ENCODE measurements at regions not wholly inside any gene's neighbourhood (a gene's known extent, or its start where the extent isn't known, plus 50 kb on each side); places are given as distances from the start of the nearest gene placed in this dataset.

DNA sequence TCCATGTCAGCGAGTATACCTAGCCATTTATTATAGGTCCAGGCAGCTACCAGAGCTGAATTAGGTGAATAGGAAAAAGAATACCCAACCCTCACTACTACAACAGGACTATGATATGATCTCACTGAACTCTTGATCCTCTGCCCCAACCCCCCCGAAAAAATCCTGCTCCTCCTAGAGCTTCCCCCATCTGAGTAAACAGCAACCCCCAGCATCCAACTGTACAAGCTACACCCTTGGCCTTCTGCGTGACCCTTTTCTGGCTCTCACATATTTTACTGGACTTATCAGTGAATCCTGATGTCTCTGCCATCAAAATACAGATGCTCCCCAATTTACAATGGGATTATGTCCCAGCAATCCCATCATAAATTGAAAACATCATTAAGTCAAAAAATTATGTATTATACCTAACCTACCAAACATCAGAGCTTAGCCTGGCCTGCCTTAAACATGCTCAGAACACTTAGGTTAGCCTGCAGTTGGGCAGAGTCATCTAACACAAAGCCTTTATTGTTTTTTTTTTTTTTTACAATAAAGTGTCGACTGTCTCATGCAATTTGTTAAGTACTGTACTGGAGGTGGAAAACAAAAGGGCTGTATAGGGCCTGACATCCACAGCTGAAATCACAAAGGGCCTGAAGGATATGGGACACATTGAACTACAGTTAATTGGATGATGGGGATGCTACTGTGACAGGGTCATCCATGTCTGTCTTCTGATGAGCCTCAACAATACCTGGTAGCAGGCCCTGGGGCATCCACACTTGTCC is 128.9 kb upstream of the ERCC6L2 start:
- TF ChIP-seq ZNF423 (tag by site-specific recombination; IDR thresholded peaks at IDR 0.05) (no peak), HOXC10 (CRISPR knock-in tag; IDR thresholded peaks at IDR 0.05) (no peak), ZNF558 (tag by site-specific recombination; IDR thresholded peaks at IDR 0.05) (no peak), ZNF19 (tag by site-specific recombination; IDR thresholded peaks at IDR 0.05; ENCODE audit: low read depth) (no peak), KLF9 (tag by site-specific recombination; IDR thresholded peaks at IDR 0.05; ENCODE audit: low read depth) (no peak), ZNF555 (tag by site-specific recombination; conservative IDR thresholded peaks at IDR 0.05) (no peak), ZFP37 (tag by site-specific recombination; IDR thresholded peaks at IDR 0.05) (no peak), ZNF701 (tag by site-specific recombination; IDR thresholded peaks at IDR 0.05) (no peak), KLF16 (tag by site-specific recombination; IDR thresholded peaks at IDR 0.05) (no peak), ZNF677 (tag by site-specific recombination; IDR thresholded peaks at IDR 0.05) (no peak), ZNF341 (tag by site-specific recombination; IDR thresholded peaks at IDR 0.05; ENCODE audit: low read depth) (no peak), ZNF521 (tag by site-specific recombination; IDR thresholded peaks at IDR 0.05) (no peak), ZNF391 (tag by site-specific recombination; IDR thresholded peaks at IDR 0.05; ENCODE audit: borderline replicate concordance, low read depth) (no peak)
- TF ChIP-seq, protein P1, sequence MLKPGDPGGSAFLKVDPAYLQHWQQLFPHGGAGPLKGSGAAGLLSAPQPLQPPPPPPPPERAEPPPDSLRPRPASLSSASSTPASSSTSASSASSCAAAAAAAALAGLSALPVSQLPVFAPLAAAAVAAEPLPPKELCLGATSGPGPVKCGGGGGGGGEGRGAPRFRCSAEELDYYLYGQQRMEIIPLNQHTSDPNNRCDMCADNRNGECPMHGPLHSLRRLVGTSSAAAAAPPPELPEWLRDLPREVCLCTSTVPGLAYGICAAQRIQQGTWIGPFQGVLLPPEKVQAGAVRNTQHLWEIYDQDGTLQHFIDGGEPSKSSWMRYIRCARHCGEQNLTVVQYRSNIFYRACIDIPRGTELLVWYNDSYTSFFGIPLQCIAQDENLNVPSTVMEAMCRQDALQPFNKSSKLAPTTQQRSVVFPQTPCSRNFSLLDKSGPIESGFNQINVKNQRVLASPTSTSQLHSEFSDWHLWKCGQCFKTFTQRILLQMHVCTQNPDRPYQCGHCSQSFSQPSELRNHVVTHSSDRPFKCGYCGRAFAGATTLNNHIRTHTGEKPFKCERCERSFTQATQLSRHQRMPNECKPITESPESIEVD (tag by site-specific recombination; IDR thresholded peaks at IDR 0.05): no peak
- TF ChIP-seq, protein P2, sequence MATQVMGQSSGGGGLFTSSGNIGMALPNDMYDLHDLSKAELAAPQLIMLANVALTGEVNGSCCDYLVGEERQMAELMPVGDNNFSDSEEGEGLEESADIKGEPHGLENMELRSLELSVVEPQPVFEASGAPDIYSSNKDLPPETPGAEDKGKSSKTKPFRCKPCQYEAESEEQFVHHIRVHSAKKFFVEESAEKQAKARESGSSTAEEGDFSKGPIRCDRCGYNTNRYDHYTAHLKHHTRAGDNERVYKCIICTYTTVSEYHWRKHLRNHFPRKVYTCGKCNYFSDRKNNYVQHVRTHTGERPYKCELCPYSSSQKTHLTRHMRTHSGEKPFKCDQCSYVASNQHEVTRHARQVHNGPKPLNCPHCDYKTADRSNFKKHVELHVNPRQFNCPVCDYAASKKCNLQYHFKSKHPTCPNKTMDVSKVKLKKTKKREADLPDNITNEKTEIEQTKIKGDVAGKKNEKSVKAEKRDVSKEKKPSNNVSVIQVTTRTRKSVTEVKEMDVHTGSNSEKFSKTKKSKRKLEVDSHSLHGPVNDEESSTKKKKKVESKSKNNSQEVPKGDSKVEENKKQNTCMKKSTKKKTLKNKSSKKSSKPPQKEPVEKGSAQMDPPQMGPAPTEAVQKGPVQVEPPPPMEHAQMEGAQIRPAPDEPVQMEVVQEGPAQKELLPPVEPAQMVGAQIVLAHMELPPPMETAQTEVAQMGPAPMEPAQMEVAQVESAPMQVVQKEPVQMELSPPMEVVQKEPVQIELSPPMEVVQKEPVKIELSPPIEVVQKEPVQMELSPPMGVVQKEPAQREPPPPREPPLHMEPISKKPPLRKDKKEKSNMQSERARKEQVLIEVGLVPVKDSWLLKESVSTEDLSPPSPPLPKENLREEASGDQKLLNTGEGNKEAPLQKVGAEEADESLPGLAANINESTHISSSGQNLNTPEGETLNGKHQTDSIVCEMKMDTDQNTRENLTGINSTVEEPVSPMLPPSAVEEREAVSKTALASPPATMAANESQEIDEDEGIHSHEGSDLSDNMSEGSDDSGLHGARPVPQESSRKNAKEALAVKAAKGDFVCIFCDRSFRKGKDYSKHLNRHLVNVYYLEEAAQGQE (tag by site-specific recombination; IDR thresholded peaks at IDR 0.05): no peak
- TF ChIP-seq, protein P3, sequence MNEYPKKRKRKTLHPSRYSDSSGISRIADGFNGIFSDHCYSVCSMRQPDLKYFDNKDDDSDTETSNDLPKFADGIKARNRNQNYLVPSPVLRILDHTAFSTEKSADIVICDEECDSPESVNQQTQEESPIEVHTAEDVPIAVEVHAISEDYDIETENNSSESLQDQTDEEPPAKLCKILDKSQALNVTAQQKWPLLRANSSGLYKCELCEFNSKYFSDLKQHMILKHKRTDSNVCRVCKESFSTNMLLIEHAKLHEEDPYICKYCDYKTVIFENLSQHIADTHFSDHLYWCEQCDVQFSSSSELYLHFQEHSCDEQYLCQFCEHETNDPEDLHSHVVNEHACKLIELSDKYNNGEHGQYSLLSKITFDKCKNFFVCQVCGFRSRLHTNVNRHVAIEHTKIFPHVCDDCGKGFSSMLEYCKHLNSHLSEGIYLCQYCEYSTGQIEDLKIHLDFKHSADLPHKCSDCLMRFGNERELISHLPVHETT (tag by site-specific recombination; IDR thresholded peaks at IDR 0.05): no peak
- TF ChIP-seq, protein P4, sequence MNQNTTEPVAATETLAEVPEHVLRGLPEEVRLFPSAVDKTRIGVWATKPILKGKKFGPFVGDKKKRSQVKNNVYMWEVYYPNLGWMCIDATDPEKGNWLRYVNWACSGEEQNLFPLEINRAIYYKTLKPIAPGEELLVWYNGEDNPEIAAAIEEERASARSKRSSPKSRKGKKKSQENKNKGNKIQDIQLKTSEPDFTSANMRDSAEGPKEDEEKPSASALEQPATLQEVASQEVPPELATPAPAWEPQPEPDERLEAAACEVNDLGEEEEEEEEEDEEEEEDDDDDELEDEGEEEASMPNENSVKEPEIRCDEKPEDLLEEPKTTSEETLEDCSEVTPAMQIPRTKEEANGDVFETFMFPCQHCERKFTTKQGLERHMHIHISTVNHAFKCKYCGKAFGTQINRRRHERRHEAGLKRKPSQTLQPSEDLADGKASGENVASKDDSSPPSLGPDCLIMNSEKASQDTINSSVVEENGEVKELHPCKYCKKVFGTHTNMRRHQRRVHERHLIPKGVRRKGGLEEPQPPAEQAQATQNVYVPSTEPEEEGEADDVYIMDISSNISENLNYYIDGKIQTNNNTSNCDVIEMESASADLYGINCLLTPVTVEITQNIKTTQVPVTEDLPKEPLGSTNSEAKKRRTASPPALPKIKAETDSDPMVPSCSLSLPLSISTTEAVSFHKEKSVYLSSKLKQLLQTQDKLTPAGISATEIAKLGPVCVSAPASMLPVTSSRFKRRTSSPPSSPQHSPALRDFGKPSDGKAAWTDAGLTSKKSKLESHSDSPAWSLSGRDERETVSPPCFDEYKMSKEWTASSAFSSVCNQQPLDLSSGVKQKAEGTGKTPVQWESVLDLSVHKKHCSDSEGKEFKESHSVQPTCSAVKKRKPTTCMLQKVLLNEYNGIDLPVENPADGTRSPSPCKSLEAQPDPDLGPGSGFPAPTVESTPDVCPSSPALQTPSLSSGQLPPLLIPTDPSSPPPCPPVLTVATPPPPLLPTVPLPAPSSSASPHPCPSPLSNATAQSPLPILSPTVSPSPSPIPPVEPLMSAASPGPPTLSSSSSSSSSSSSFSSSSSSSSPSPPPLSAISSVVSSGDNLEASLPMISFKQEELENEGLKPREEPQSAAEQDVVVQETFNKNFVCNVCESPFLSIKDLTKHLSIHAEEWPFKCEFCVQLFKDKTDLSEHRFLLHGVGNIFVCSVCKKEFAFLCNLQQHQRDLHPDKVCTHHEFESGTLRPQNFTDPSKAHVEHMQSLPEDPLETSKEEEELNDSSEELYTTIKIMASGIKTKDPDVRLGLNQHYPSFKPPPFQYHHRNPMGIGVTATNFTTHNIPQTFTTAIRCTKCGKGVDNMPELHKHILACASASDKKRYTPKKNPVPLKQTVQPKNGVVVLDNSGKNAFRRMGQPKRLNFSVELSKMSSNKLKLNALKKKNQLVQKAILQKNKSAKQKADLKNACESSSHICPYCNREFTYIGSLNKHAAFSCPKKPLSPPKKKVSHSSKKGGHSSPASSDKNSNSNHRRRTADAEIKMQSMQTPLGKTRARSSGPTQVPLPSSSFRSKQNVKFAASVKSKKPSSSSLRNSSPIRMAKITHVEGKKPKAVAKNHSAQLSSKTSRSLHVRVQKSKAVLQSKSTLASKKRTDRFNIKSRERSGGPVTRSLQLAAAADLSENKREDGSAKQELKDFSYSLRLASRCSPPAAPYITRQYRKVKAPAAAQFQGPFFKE (tag by site-specific recombination; IDR thresholded peaks at IDR 0.05; ENCODE audit: borderline replicate concordance): no peak
- Histone ChIP-seq H3K9me3 (ENCODE audit: control insufficient read depth, insufficient read depth, low read depth, low read length) (no peaks in the 10 kb centered on the region), H3K36me3 (ENCODE audit: control insufficient read depth in 2 of 2, insufficient read depth in 1 of 2, low read length in 2 of 2) (no peaks in the 10 kb centered on the region), H3K4me3 (ENCODE audit: low read depth, low read length) (no peak overlapping the region), H3K4me1 (ENCODE audit: control insufficient read depth, insufficient read depth, low read length) (no peaks in the 10 kb centered on the region), H3K27ac (ENCODE audit: extremely low read depth, low read depth, low read length) (no peak overlapping the region)
- ChIA-PET POLR2A (interaction anchor here (0.6 to 0.8 kb wide), 3 partner anchors 10 to 35 kb away, joined by 3 read pairs; no protein-coding TSS in a partner anchor), CTCF (no interaction called here)
